GM04504 (cell line): ENCODE measurements at regions not wholly inside any gene's neighbourhood (a gene's known extent, or its start where the extent isn't known, plus 50 kb on each side); places are given as distances from the start of the nearest gene placed in this dataset.

Experiments used
- DNase-seq: peaks from one replicate; pipeline ENCODE4 v3.0.0-alpha.2; 2012; ENCODE audit warnings: low read depth

GRCh38 chr6:8583291-8583690 lies 147.9 kb upstream of the SLC35B3 start:
- no peak for DNase-seq

GRCh38 chr6:8579372-8579771 lies 144.0 kb upstream of the SLC35B3 start:
- DNase-seq, result no peak

GRCh38 chr6:8578006-8578405 lies 142.7 kb upstream of the SLC35B3 start:
- DNase-seq, result no peak

- no peak for DNase-seq
Measured at GRCh38 chr6:8574749-8575468, 139.6 kb upstream of the SLC35B3 start.

- no peak for DNase-seq
Measured at GRCh38 chr6:8574311-8574710, 139.0 kb upstream of the SLC35B3 start.

- no peak for DNase-seq
Measured at GRCh38 chr6:8570256-8570920, 135.0 kb upstream of the SLC35B3 start.

- no peak for DNase-seq
Measured at GRCh38 chr6:8562125-8562524, 126.8 kb upstream of the SLC35B3 start.

- DNase-seq, result no peak
Measured at GRCh38 chr6:8558953-8559352, 123.6 kb upstream of the SLC35B3 start.

- no peak for DNase-seq
Measured at GRCh38 chr6:8557014-8557748, 121.8 kb upstream of the SLC35B3 start.

- DNase-seq, result peak; percentile 4
Measured at GRCh38 chr6:8556370-8557013, 121.1 kb upstream of the SLC35B3 start.

- DNase-seq, result no peak
Measured at GRCh38 chr6:8551993-8552392, 116.6 kb upstream of the SLC35B3 start.

GRCh38 chr6:8551386-8551785 lies 116.0 kb upstream of the SLC35B3 start:
- no peak for DNase-seq

- DNase-seq, result no peak
Measured at GRCh38 chr6:8549074-8549790, 113.9 kb upstream of the SLC35B3 start.

GRCh38 chr6:8546496-8546895 lies 111.2 kb upstream of the SLC35B3 start:
- no peak for DNase-seq

- no peak for DNase-seq
Measured at GRCh38 chr6:8545336-8545735, 110.0 kb upstream of the SLC35B3 start.

- DNase-seq, result no peak
Measured at GRCh38 chr6:8543714-8544113, 108.4 kb upstream of the SLC35B3 start.

GRCh38 chr6:8539453-8539852 lies 104.1 kb upstream of the SLC35B3 start:
- no peak for DNase-seq

- no peak for DNase-seq
Measured at GRCh38 chr6:8536122-8536521, 100.8 kb upstream of the SLC35B3 start.

- DNase-seq, result no peak
Measured at GRCh38 chr6:8535519-8535918, 100.2 kb upstream of the SLC35B3 start.

GRCh38 chr6:8530785-8531435 lies 95.6 kb upstream of the SLC35B3 start:
- no peak for DNase-seq

- DNase-seq, result no peak
Measured at GRCh38 chr6:8529250-8529649, 93.9 kb upstream of the SLC35B3 start.
